ENCODE measurements at regions not wholly inside any gene's neighbourhood (a gene's known extent, or its start where the extent isn't known, plus 50 kb on each side); places are given as distances from the start of the nearest gene placed in this dataset.

DNA sequence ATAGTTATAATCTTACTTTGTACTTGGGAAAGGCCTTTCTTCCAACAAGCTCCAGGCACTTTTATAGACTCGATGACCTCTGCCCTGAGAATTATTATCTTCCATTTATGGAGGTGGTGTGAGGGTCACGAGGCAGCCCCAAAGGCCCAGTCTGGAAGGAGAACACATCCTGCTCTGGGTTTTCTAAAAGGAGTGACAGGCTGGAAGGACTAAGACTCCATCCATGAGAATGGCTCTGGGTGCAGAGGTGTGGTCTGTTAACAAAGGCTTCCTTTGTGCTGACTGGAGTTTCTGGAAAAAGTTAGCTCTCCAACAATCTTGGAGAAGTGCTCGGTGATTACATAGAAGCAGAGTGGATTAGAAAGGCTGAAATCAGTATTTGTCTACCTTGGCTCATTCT is 74.7 kb upstream of the SESN3 start:
- H3K27me3 ChIP-seq (ENCODE audit: insufficient read depth, low read depth): no peaks in the 10 kb centered on the region
- no peaks in the 10 kb centered on the region for H3K4me1 ChIP-seq (ENCODE audit: low read depth, poor library complexity, severe bottlenecking)
- no peaks in the 10 kb centered on the region for H3K36me3 ChIP-seq (ENCODE audit: insufficient read depth)
- no peaks in the 10 kb centered on the region for H3K79me2 ChIP-seq (ENCODE audit: insufficient read depth, low read depth)
- H3K4me2 ChIP-seq: no peak overlapping the region
- no peak overlapping the region for H3K27ac ChIP-seq
- no peak overlapping the region for H3K4me3 ChIP-seq (IDR thresholded peaks at IDR 0.05; ENCODE audit: insufficient read depth, low read depth, low read length)
- H2AFZ ChIP-seq (ENCODE audit: low read depth): no peak overlapping the region
- TF ChIP-seq, protein P1, sequence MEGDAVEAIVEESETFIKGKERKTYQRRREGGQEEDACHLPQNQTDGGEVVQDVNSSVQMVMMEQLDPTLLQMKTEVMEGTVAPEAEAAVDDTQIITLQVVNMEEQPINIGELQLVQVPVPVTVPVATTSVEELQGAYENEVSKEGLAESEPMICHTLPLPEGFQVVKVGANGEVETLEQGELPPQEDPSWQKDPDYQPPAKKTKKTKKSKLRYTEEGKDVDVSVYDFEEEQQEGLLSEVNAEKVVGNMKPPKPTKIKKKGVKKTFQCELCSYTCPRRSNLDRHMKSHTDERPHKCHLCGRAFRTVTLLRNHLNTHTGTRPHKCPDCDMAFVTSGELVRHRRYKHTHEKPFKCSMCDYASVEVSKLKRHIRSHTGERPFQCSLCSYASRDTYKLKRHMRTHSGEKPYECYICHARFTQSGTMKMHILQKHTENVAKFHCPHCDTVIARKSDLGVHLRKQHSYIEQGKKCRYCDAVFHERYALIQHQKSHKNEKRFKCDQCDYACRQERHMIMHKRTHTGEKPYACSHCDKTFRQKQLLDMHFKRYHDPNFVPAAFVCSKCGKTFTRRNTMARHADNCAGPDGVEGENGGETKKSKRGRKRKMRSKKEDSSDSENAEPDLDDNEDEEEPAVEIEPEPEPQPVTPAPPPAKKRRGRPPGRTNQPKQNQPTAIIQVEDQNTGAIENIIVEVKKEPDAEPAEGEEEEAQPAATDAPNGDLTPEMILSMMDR (conservative IDR thresholded peaks at IDR 0.05; ENCODE audit: low read depth, low read length): no peak
- H3K9ac ChIP-seq: no peak overlapping the region
- no peaks in the 10 kb centered on the region for H4K20me1 ChIP-seq (ENCODE audit: insufficient read depth)

DNA sequence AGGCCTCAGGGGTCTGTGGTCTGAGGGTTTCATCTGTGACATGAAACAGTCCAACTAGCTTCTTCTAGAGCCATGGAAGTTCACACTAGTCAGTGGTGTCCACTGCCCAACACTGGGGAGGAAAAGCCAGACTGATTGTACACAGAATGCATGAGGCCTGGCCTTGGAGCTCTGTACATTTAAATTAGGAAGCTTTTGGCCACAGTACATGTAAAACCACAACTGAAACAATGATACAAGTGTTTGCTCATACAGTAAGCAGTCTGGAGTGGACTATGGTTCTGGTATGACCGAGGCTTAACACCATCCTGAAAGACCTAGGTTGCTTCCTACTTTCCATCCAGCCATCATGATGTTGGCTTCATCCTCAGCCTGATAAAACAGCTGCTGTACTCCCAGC is 73.8 kb upstream of the SESN3 start:
- no peak overlapping the region for H2AFZ ChIP-seq (ENCODE audit: low read depth)
- H3K27ac ChIP-seq: no peak overlapping the region
- no peak overlapping the region for H3K9ac ChIP-seq
- H3K4me2 ChIP-seq: no peak overlapping the region
- no peaks in the 10 kb centered on the region for H3K79me2 ChIP-seq (ENCODE audit: insufficient read depth, low read depth)
- H3K4me1 ChIP-seq (ENCODE audit: low read depth, poor library complexity, severe bottlenecking): no peaks in the 10 kb centered on the region
- no peaks in the 10 kb centered on the region for H3K27me3 ChIP-seq (ENCODE audit: insufficient read depth, low read depth)
- no peak overlapping the region for H3K4me3 ChIP-seq (IDR thresholded peaks at IDR 0.05; ENCODE audit: insufficient read depth, low read depth, low read length)
- no peaks in the 10 kb centered on the region for H3K36me3 ChIP-seq (ENCODE audit: insufficient read depth)
- TF ChIP-seq, protein P1 (conservative IDR thresholded peaks at IDR 0.05; ENCODE audit: low read depth, low read length): no peak
- H4K20me1 ChIP-seq (ENCODE audit: insufficient read depth): no peaks in the 10 kb centered on the region

DNA sequence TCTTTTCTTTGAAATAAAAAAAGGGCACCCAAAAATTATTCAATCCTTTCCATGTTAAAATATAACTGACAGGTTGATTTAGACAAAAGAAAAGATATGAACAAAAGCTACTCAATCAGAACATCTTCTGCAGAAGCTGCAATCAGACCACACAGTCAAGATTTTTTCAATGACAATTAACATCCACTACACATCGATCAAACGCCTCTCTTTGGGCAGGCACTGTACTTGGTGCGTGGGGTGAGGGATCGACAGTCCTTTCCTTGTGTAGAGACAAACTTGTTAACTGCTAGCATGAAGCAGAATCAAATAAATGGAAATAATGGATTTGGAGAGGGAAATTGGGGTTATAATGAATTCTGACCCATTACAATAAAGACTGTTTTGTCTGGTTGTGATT is 71.2 kb upstream of the SESN3 start:
- Histone ChIP-seq H4K20me1 (ENCODE audit: insufficient read depth) (no peaks in the 10 kb centered on the region), H3K36me3 (ENCODE audit: insufficient read depth) (no peaks in the 10 kb centered on the region), H3K27ac (no peak overlapping the region), H3K4me2 (no peak overlapping the region), H2AFZ (ENCODE audit: low read depth) (no peak overlapping the region), H3K27me3 (ENCODE audit: insufficient read depth, low read depth) (no peaks in the 10 kb centered on the region), H3K79me2 (ENCODE audit: insufficient read depth, low read depth) (no peaks in the 10 kb centered on the region), H3K4me1 (ENCODE audit: low read depth, poor library complexity, severe bottlenecking) (no peaks in the 10 kb centered on the region), H3K9ac (no peak overlapping the region), H3K4me3 (IDR thresholded peaks at IDR 0.05; ENCODE audit: insufficient read depth, low read depth, low read length) (no peak overlapping the region)
- TF ChIP-seq, protein P1 (conservative IDR thresholded peaks at IDR 0.05; ENCODE audit: low read depth, low read length): no peak

DNA sequence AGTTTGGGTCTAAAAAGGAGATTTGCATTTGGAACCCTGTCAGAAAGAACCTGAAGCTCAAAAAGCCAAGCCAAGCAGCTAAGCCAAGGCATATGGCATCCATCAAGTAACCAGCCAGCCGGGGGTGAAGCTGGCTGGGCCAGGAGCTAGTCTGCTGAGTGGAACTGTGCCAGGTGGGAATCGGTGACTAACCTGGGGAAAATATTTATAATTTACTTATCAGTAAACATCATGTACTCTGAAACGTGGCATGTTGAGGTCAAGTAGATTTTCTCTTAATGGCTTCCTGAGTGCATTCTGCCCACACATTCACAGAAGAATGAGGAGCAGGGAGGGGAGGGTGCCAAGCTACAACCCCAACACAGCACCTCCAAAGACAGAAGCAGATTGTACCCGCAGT is 70.5 kb upstream of the SESN3 start:
- no peak overlapping the region for H3K27ac ChIP-seq
- no peaks in the 10 kb centered on the region for H3K27me3 ChIP-seq (ENCODE audit: insufficient read depth, low read depth)
- no peaks in the 10 kb centered on the region for H3K79me2 ChIP-seq (ENCODE audit: insufficient read depth, low read depth)
- H4K20me1 ChIP-seq (ENCODE audit: insufficient read depth): no peaks in the 10 kb centered on the region
- no peaks in the 10 kb centered on the region for H3K36me3 ChIP-seq (ENCODE audit: insufficient read depth)
- no peaks in the 10 kb centered on the region for H3K4me1 ChIP-seq (ENCODE audit: low read depth, poor library complexity, severe bottlenecking)
- TF ChIP-seq, protein P1 (conservative IDR thresholded peaks at IDR 0.05; ENCODE audit: low read depth, low read length): no peak
- H3K9ac ChIP-seq: no peak overlapping the region
- H3K4me3 ChIP-seq (IDR thresholded peaks at IDR 0.05; ENCODE audit: insufficient read depth, low read depth, low read length): no peak overlapping the region
- no peak overlapping the region for H2AFZ ChIP-seq (ENCODE audit: low read depth)
- no peak overlapping the region for H3K4me2 ChIP-seq
